ENCODE measurements at regions not wholly inside any gene's neighbourhood (a gene's known extent, or its start where the extent isn't known, plus 50 kb on each side); places are given as distances from the start of the nearest gene placed in this dataset.

DNA sequence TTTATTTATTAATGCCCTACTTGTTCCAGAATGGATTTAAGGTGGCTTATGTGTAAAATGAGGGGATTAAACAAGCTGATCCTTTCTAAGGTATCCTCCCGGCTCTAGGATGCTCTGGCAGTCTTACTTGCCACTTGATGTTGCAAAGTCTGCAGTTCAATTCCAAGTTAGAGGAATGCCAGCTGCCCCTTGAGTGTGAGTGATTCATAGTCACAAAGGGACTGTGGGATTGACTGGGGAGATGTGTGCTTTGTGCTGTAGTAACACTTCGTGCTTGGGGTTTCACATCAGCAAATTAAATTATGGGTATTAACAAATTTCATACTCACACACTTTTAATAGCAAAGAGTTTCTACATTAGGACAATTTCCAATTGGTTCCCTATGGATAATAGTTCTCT is 550.8 kb upstream of the CADM1 start:
- Histone ChIP-seq H3K36me3 (ENCODE audit: low read depth, missing control alignments) (no peaks in the 10 kb centered on the region), H3K4me3 (no peak overlapping the region), H3K4me1 (no peaks in the 10 kb centered on the region), H3K27ac (no peak overlapping the region), H3K9me3 (no peaks in the 10 kb centered on the region), H3K27me3 (no peaks in the 10 kb centered on the region)
- 68 to 80% methylated on average over 2 of the region's 2 CpGs for WGBS, 2 donors
- intact Hi-C loops (cut with DNase I; ENCODE audit: low total_unique reads) = no loop called here
- DNase-seq = no peak
- TF ChIP-seq POLR2A (IDR thresholded peaks at IDR 0.05) = no peak
- TF ChIP-seq, protein P1, sequence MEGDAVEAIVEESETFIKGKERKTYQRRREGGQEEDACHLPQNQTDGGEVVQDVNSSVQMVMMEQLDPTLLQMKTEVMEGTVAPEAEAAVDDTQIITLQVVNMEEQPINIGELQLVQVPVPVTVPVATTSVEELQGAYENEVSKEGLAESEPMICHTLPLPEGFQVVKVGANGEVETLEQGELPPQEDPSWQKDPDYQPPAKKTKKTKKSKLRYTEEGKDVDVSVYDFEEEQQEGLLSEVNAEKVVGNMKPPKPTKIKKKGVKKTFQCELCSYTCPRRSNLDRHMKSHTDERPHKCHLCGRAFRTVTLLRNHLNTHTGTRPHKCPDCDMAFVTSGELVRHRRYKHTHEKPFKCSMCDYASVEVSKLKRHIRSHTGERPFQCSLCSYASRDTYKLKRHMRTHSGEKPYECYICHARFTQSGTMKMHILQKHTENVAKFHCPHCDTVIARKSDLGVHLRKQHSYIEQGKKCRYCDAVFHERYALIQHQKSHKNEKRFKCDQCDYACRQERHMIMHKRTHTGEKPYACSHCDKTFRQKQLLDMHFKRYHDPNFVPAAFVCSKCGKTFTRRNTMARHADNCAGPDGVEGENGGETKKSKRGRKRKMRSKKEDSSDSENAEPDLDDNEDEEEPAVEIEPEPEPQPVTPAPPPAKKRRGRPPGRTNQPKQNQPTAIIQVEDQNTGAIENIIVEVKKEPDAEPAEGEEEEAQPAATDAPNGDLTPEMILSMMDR (IDR thresholded peaks at IDR 0.05) = no peak

DNA sequence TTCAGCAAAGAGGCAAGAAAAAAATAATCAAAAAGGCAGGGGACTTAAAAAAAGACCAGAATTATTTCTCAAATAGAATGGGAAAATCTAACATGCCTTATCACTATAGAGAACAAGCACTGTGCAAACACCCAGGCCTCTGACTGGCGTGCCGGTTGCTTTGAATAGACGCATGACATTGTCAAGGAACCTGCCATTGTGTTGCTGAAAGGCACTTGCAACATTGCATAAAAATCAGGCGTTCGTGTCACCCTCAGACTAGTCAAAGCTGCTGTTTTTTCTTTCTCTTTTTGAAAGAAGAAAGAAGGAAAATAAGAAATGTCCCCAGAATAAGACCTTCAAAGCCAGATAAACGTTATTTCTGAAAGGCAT is 549.3 kb upstream of the CADM1 start:
- H3K4me1 ChIP-seq = no peaks in the 10 kb centered on the region
- no peak overlapping the region for H3K4me3 ChIP-seq
- intact Hi-C loops (cut with DNase I; ENCODE audit: low total_unique reads) = no loop called here
- H3K36me3 ChIP-seq (ENCODE audit: low read depth, missing control alignments) = no peaks in the 10 kb centered on the region
- WGBS, 2 donors = 71 to 76% methylated on average over 6 of the region's 6 CpGs
- no peak overlapping the region for H3K27ac ChIP-seq
- no peaks in the 10 kb centered on the region for H3K27me3 ChIP-seq
- H3K9me3 ChIP-seq = no peaks in the 10 kb centered on the region
- TF ChIP-seq POLR2A (IDR thresholded peaks at IDR 0.05) = no peak
- TF ChIP-seq, protein P1 (IDR thresholded peaks at IDR 0.05) = no peak
- no peak for DNase-seq

DNA sequence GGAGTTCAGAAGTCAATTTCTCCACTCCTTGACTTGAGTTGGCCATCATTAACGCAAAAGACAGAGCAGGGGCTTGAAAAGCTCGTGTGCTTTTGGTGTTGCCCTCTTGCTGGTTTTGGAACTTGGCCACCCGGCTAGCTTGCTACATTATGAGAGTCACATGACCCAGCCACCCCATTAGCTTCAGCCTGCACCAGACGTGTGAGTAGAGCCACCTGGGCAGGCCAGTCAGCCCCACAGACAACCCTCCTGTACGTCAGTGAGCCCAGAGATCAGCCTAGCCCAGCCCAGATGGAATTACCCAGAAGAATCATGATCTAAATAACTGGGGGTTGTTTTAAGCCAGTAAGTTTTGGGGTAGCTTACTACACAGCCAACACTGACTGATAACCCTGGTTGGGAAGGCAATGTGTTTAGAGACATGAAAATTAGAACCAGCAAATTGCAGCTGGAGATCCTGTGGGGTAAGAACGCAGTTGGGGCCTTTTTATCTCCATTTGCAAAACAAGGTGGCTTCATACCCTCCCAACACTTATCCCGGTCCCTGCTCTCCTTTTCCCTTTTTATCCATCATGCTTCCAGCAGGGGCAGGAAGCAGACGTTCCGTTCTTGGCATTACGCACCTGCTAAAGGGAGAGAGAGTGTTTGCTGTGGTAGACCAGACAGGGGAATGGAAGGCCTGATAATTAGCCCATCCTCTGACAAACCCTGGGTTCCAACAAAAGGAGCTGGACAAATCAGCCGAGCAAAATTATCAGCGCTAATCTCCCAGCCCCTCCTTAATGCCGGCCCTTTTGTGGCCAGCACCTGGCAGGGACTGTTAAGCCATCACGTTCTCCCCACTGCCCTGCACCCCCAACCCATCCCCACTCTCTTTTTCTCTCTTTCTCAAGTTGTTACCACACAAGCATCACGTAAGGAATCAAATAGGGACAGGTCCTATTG is 548.7 kb upstream of the CADM1 start:
- WGBS, 2 donors = 82 to 83% methylated on average over 15 of the region's 15 CpGs
- no peaks in the 10 kb centered on the region for H3K9me3 ChIP-seq
- no peak for TF ChIP-seq POLR2A (IDR thresholded peaks at IDR 0.05)
- TF ChIP-seq, protein P1 (IDR thresholded peaks at IDR 0.05) = no peak
- no peaks in the 10 kb centered on the region for H3K36me3 ChIP-seq (ENCODE audit: low read depth, missing control alignments)
- no peaks in the 10 kb centered on the region for H3K4me1 ChIP-seq
- no peaks in the 10 kb centered on the region for H3K27me3 ChIP-seq
- DNase-seq = no peak
- H3K27ac ChIP-seq = no peak overlapping the region
- no peak overlapping the region for H3K4me3 ChIP-seq
- intact Hi-C loops (cut with DNase I; ENCODE audit: low total_unique reads) = no loop called here

DNA sequence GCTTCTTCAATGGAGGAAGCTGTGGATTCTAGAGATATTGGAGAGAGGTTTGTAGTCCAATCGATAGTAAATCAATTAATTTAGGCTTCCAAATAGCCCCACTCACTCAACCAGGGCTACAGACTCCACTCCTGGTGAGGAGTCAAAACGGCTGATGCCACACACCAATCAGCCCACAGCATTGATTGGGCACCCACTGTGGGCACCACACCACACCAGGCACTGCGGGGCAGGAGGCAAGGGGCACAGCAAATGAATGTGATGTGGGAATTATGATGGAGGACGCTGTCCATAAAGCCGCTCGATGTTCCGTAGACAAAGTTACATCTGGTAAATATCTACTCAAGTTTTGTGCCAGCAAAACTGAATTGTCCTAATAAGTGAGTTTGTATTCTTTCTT is 547.3 kb upstream of the CADM1 start:
- Histone ChIP-seq H3K27me3 (no peaks in the 10 kb centered on the region), H3K4me1 (no peaks in the 10 kb centered on the region), H3K9me3 (no peaks in the 10 kb centered on the region), H3K4me3 (no peak overlapping the region), H3K27ac (no peak overlapping the region), H3K36me3 (ENCODE audit: low read depth, missing control alignments) (no peaks in the 10 kb centered on the region)
- DNase-seq = no peak
- intact Hi-C loops (cut with DNase I; ENCODE audit: low total_unique reads) = no loop called here
- TF ChIP-seq POLR2A (IDR thresholded peaks at IDR 0.05) = no peak
- TF ChIP-seq, protein P1 (IDR thresholded peaks at IDR 0.05) = no peak
- 95 to 96% methylated on average over 7 of the region's 7 CpGs for WGBS, 2 donors

DNA sequence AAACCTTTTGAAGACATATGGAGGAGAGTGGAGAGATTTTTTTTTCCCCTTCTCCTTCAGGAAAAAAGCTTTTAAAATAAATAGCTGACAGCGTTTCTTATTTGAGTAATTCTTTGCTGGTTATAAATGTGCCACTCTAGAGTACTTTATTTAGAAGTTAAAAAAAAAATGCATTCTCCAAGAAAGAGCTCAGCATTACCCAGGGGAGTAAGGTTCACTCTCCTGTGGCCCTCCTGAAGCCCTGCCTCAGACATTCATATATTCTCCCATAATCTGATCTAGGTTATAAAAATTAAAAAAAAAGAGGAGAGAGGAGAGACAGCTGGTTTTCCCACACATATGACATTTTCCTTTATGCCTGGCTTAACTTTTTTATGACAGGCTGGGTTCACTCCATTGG is 545.2 kb upstream of the CADM1 start:
- WGBS, 2 donors = 55 to 59% methylated on average over 1 of the region's 1 CpG
- TF ChIP-seq, protein P1 (IDR thresholded peaks at IDR 0.05) = no peak
- TF ChIP-seq POLR2A (IDR thresholded peaks at IDR 0.05) = no peak
- no peak overlapping the region for H3K4me3 ChIP-seq
- H3K27me3 ChIP-seq = no peaks in the 10 kb centered on the region
- H3K4me1 ChIP-seq = no peaks in the 10 kb centered on the region
- H3K36me3 ChIP-seq (ENCODE audit: low read depth, missing control alignments) = no peaks in the 10 kb centered on the region
- H3K27ac ChIP-seq = no peak overlapping the region
- DNase-seq = no peak
- intact Hi-C loops (cut with DNase I; ENCODE audit: low total_unique reads) = no loop called here
- no peaks in the 10 kb centered on the region for H3K9me3 ChIP-seq
